ENCODE measurements at regions not wholly inside any gene's neighbourhood (a gene's known extent, or its start where the extent isn't known, plus 50 kb on each side); places are given as distances from the start of the nearest gene placed in this dataset.

DNA sequence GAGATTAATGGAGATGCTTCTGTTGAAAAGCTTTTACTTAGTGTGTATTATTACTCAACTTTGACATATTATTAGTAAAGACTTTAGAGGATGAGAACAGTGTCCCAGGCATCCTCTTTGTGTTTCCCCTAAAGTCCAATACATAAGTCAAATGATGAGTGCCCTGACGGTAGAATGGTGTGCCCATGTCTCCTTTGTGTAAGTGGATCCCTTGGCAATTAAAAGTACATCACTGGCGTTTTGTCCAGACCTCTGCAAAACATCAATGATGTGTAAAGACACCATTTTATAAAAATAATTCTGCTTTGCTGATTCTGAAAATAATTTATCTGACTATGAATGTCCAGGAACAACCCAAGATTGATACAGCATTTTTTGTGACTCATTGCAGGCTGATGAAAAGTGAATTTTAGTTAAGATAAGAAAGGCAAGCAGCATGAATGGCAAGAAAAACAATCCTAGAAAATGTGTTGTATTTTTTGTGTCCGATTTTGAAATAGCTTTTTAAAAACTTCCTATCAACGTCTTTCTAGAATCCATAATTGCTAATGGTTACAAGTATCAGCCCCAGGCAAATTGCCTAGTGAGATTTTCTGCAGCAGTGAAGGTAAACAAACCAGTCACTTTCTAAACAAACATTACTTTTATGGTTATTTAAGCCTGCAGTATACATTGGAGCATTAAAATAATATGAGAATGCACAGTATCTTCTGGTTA lies 251.5 kb downstream of the PTPRC start:
- Histone ChIP-seq H3K9ac (ENCODE audit: low read depth, low read length) (no peak overlapping the region), H3K4me1 (ENCODE audit: insufficient read depth, low read length) (peaks cover 76% of the 10 kb centered on the region), H3K27me3 (ENCODE audit: insufficient read depth, low read length, poor library complexity) (no peaks in the 10 kb centered on the region), H3K9me3 (ENCODE audit: insufficient read depth, low read length, severe bottlenecking) (no peaks in the 10 kb centered on the region), H3K36me3 (ENCODE audit: insufficient read depth, low read length) (peaks cover 98% of the 10 kb centered on the region), H4K20me1 (ENCODE audit: insufficient read depth, low read length) (peaks cover 78% of the 10 kb centered on the region), H3K4me2 (ENCODE audit: insufficient read depth, low read length) (peak overlapping the region; percentile 12; the same call in 1 of the 2 replicates), H3K27ac (ENCODE audit: low read length) (peak overlapping the region; percentile 12), H2AFZ (ENCODE audit: low read depth, low read length) (no peak overlapping the region), H3K4me3 (ENCODE audit: low read depth in 1 of 2, low read length in 2 of 2) (no peak overlapping the region), H3K79me2 (ENCODE audit: insufficient read depth, low read length) (peaks cover 100% of the 10 kb centered on the region)
- ATAC-seq (ENCODE audit: insufficient read depth, low read depth) (no peak), DNase-seq (no peak)
- no peak for TF ChIP-seq EZH2 (IDR thresholded peaks at IDR 0.05; ENCODE audit: borderline replicate concordance, low read depth, low read length, severe bottlenecking)
- TF ChIP-seq, protein P1, sequence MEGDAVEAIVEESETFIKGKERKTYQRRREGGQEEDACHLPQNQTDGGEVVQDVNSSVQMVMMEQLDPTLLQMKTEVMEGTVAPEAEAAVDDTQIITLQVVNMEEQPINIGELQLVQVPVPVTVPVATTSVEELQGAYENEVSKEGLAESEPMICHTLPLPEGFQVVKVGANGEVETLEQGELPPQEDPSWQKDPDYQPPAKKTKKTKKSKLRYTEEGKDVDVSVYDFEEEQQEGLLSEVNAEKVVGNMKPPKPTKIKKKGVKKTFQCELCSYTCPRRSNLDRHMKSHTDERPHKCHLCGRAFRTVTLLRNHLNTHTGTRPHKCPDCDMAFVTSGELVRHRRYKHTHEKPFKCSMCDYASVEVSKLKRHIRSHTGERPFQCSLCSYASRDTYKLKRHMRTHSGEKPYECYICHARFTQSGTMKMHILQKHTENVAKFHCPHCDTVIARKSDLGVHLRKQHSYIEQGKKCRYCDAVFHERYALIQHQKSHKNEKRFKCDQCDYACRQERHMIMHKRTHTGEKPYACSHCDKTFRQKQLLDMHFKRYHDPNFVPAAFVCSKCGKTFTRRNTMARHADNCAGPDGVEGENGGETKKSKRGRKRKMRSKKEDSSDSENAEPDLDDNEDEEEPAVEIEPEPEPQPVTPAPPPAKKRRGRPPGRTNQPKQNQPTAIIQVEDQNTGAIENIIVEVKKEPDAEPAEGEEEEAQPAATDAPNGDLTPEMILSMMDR (IDR thresholded peaks at IDR 0.05; ENCODE audit: borderline replicate concordance, extremely low read depth, low read length, poor library complexity, severe bottlenecking): no peak

GRCh38 chr1:198892065-198892464 lies 253.2 kb downstream of the PTPRC start:
- Histone ChIP-seq H3K79me2 (ENCODE audit: insufficient read depth, low read length) (peaks cover 100% of the 10 kb centered on the region), H3K9me3 (ENCODE audit: insufficient read depth, low read length, severe bottlenecking) (no peaks in the 10 kb centered on the region), H2AFZ (ENCODE audit: low read depth, low read length) (no peak overlapping the region), H3K9ac (ENCODE audit: low read depth, low read length) (no peak overlapping the region), H4K20me1 (ENCODE audit: insufficient read depth, low read length) (peaks cover 83% of the 10 kb centered on the region), H3K27ac (ENCODE audit: low read length) (peak overlapping the region; percentile 51), H3K4me3 (ENCODE audit: low read depth in 1 of 2, low read length in 2 of 2) (no peak overlapping the region), H3K4me1 (ENCODE audit: insufficient read depth, low read length) (peaks cover 80% of the 10 kb centered on the region), H3K27me3 (ENCODE audit: insufficient read depth, low read length, poor library complexity) (no peaks in the 10 kb centered on the region), H3K36me3 (ENCODE audit: insufficient read depth, low read length) (peaks cover 100% of the 10 kb centered on the region), H3K4me2 (ENCODE audit: insufficient read depth, low read length) (peak overlapping the region; percentile 37; the same call in 1 of the 2 replicates)
- TF ChIP-seq EZH2 (IDR thresholded peaks at IDR 0.05; ENCODE audit: borderline replicate concordance, low read depth, low read length, severe bottlenecking): no peak
- TF ChIP-seq, protein P1 (IDR thresholded peaks at IDR 0.05; ENCODE audit: borderline replicate concordance, extremely low read depth, low read length, poor library complexity, severe bottlenecking): no peak
- ATAC-seq (ENCODE audit: insufficient read depth, low read depth): peak; percentile 41; the same call in 1 of the 3 replicates
- no peak for DNase-seq

- no peak for TF ChIP-seq EZH2 (IDR thresholded peaks at IDR 0.05; ENCODE audit: borderline replicate concordance, low read depth, low read length, severe bottlenecking)
- TF ChIP-seq, protein P1 (IDR thresholded peaks at IDR 0.05; ENCODE audit: borderline replicate concordance, extremely low read depth, low read length, poor library complexity, severe bottlenecking): no peak
- H3K27me3 ChIP-seq (ENCODE audit: insufficient read depth, low read length, poor library complexity): no peaks in the 10 kb centered on the region
- peaks cover 80% of the 10 kb centered on the region for H3K4me1 ChIP-seq (ENCODE audit: insufficient read depth, low read length)
- no peak overlapping the region for H2AFZ ChIP-seq (ENCODE audit: low read depth, low read length)
- peaks cover 100% of the 10 kb centered on the region for H3K79me2 ChIP-seq (ENCODE audit: insufficient read depth, low read length)
- H3K4me2 ChIP-seq (ENCODE audit: insufficient read depth, low read length): peak overlapping the region; percentile 16; the same call in 1 of the 2 replicates
- H4K20me1 ChIP-seq (ENCODE audit: insufficient read depth, low read length): peaks cover 78% of the 10 kb centered on the region
- no peaks in the 10 kb centered on the region for H3K9me3 ChIP-seq (ENCODE audit: insufficient read depth, low read length, severe bottlenecking)
- H3K9ac ChIP-seq (ENCODE audit: low read depth, low read length): no peak overlapping the region
- no peak for DNase-seq
- H3K4me3 ChIP-seq (ENCODE audit: low read depth in 1 of 2, low read length in 2 of 2): no peak overlapping the region
- peaks cover 100% of the 10 kb centered on the region for H3K36me3 ChIP-seq (ENCODE audit: insufficient read depth, low read length)
- ATAC-seq (ENCODE audit: insufficient read depth, low read depth): 0 out of 3 replicates have a peak, but pooled peaks have one; percentile 11
- peak overlapping the region; percentile 1; the same call in 1 of the 2 replicates for H3K27ac ChIP-seq (ENCODE audit: low read length)
These were observed 254.3 kb downstream of the PTPRC start for GRCh38 chr1:198893141-198893540.

Data from DND-41 (cell line).